ENCODE measurements at regions not wholly inside any gene's neighbourhood (a gene's known extent, or its start where the extent isn't known, plus 50 kb on each side); places are given as distances from the start of the nearest gene placed in this dataset.

GRCh38 chr2:176687944-176688343, 418.7 kb downstream of the MTX2 start:
- TF ChIP-seq, protein P1, sequence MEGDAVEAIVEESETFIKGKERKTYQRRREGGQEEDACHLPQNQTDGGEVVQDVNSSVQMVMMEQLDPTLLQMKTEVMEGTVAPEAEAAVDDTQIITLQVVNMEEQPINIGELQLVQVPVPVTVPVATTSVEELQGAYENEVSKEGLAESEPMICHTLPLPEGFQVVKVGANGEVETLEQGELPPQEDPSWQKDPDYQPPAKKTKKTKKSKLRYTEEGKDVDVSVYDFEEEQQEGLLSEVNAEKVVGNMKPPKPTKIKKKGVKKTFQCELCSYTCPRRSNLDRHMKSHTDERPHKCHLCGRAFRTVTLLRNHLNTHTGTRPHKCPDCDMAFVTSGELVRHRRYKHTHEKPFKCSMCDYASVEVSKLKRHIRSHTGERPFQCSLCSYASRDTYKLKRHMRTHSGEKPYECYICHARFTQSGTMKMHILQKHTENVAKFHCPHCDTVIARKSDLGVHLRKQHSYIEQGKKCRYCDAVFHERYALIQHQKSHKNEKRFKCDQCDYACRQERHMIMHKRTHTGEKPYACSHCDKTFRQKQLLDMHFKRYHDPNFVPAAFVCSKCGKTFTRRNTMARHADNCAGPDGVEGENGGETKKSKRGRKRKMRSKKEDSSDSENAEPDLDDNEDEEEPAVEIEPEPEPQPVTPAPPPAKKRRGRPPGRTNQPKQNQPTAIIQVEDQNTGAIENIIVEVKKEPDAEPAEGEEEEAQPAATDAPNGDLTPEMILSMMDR (IDR thresholded peaks at IDR 0.05), result no peak
- TF ChIP-seq POLR2A (IDR thresholded peaks at IDR 0.05), result no peak

All from Peyer's patch (tissue), 4 donors.